HG03442 (cell line): ENCODE measurements at regions not wholly inside any gene's neighbourhood (a gene's known extent, or its start where the extent isn't known, plus 50 kb on each side); places are given as distances from the start of the nearest gene placed in this dataset.

Source experiments
- ATAC-seq: cut with Tn5 transposase; IDR thresholded peaks from one replicate; pipeline ENCODE4 v1.9.1; 2021; ENCODE audit warnings: mild to moderate bottlenecking, moderate library complexity; ENCODE audit not compliant: unreplicated experiment

DNA sequence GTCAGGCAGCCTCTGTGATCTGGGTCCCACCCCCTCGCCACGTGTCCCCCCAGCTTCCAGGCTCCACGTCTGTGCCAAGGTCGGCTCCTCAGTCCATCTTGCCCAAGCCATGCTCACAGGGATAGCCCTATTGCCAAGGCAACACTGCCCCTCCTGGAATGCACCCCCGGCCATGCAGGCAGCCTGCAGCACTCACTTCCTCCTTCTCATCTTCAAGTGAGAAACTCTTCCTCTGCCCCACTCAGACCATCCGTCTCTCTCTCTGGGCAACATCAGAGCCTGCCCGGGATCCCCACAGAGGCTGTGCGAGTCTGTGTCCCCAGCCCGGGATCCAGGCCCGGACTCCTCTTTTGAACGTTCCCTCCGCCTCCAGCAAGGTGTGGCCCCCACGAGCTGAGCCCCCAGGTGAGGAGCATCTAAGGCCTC lies 852.3 kb downstream of the BRD1 start:
- ATAC-seq = no peak

- ATAC-seq = no peak
Measured at GRCh38 chr22:48974443-48975315, 853.0 kb downstream of the BRD1 start.

GRCh38 chr22:48973694-48974041 lies 854.0 kb downstream of the BRD1 start:
- no peak for ATAC-seq

GRCh38 chr22:48972979-48973693 lies 854.5 kb downstream of the BRD1 start:
- no peak for ATAC-seq

GRCh38 chr22:48968201-48968959 lies 859.3 kb downstream of the BRD1 start:
- no peak for ATAC-seq

- ATAC-seq = no peak
Measured at GRCh38 chr22:48963405-48963804, 864.3 kb downstream of the BRD1 start.

DNA sequence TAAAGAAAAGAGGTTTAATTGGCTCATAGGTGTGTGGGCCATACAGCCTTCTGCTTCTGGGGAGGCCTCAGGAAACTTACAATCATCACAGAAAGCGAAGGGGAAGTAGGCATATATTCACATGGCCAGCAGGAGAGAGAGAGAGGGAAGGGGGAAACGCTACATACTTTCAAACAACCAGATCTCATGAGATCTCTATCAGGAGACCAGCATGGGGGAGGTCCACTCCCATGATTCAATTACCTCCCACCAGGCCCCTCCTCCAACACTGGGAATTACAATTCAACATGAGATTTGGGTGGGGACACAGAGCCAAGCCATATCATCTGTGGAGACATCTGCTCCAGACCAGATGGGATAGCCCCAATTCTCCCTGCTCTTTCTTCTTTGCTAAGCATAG lies 866.0 kb downstream of the BRD1 start:
- no peak for ATAC-seq

DNA sequence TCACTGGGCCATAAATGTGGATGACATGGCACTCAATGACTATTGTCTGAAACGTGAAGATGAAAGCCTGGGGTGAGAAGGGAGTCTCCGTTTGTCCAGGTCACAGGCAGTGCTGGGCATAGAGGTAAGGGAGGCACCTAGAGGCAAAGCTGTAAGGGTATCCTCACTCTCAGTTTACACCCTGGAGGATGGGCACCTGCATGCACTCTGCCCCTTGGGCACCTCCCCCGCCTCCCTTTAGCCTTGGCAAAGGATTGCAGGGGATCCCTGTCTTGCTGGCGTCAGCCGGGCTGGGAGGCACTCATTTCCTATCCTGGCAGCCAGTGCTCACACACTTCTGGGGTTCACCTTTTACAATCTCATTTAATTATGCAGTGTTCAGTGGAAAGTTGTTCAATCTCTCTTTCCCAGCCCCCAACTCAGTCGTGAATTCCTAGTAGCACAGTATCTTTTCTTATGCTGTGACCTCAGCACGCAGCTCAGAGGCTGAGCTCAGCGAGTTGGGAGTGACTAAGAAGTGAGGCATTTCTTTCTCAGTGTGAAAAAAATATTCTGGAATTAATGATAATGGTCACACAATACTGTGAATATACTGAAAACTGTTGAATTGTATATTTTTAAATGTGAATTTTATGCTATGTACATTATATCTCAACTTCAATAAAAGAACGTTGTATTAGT lies 866.6 kb downstream of the BRD1 start:
- ATAC-seq = no peak

GRCh38 chr22:48960576-48960975 lies 867.1 kb downstream of the BRD1 start:
- ATAC-seq = no peak

- no peak for ATAC-seq
Measured at GRCh38 chr22:48959496-48959895, 868.2 kb downstream of the BRD1 start.

DNA sequence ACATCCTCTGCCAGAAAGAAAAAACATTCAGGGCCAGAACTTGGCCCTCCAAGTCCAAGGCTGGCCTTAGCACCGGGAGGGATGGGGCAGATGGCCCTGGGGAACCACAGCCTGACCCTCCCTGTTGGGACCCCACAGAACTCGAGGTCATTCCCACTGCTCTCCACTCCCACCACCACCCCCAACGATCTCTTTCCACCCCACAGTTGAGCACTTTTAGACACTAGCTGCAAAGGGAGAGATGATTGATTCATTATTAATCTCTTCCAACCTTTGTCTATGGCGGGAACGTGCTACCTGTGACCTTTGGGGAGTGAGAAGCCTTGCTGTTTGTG lies 869.7 kb downstream of the BRD1 start:
- no peak for ATAC-seq

DNA sequence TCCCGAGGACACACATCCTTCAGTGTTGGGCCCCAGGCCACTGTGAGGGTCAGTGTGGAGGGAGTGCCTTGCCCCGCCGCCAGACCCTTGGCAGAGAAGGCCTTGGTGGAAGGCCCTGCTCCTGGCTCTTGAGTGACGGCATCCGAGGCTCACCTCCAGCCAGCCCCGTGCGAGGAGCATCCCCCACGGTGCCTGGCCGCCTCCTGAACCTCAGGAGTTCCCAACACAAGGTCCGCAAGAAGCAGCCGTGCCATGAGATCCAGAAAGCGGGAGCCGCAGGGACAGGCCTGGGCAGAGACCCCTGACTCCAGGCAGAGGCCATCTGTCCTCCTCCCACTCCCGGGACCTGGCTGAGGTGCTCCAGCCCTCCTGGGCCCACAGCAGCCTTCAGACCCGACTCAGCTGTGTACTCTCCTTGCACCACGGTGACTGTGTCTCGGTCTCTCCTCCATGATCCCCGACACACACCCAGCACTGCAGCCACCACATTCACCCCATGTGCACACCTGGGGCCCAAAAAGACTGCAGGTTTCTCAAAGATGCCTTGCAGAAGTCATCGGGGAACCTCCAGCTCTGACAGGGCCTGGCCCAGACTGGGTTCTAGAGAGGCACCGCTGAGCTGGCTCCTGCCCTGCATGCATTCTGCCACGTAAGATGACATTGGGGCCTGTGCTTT lies 870.2 kb downstream of the BRD1 start:
- no peak for ATAC-seq

DNA sequence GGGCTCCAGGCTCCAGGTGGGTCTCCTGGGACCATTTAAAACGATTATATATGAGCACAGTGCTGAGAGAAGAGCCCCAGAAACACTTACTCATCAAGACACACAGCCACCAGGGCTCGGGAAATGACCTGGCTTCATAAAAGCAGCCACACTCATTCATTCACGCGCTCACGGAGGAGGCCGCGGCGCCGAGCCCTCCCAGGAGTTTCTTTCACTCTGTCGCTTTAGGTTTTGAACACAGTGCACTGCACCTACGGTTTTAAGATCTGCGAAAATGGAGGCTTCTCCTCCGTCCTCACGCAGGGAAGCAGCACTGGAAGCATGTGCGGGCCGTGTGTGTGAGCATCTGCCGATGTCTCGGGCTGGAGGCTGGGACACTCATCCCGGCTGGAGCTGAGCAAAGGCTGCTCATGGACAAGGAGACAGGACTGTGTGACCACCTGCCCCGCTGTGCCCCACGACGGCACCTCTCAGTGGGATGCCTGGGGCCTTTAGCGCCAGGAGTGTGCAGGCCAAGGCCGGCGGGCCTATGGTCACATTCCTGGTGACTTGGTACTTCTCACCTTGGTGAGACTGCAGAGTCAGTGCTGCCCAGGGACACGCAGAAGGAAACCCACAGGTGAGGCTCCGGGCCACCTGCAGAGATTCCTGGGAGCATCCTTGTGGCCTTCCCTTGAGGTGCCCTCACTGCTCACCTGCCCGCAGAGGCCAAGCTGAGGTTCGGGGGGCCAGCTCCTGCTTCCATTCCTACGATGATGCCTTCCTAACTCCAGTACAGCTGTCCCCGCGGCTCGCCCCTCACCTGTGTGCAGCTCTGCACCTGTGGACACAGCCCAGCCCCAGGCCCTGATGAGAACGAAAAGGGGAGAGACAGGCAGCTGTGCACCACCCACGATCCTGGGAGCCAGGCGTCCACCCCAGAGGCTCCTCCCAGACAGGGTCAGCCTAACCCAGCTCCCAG lies 872.0 kb downstream of the BRD1 start:
- no peak for ATAC-seq

- no peak for ATAC-seq
Measured at GRCh38 chr22:48954781-48955311, 872.8 kb downstream of the BRD1 start.

DNA sequence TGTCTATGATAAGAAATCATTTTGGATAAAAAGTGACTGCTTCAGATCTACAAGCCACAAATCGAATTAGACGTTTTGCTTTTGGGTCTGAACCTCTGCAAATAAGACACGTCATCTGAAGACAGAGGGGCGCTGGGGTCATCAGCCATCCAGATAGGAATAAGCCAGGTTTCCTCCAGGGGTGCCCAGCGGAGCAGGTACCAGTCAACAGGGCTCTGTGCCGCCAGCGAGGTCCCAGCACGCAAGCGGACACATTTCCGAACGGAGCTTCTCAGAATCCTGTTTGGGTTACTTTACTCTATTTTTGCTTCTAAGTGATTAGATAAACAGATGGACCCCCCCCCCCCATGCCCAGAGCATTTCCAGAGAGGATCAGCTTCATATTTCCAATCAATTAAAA lies 873.8 kb downstream of the BRD1 start:
- ATAC-seq = no peak

DNA sequence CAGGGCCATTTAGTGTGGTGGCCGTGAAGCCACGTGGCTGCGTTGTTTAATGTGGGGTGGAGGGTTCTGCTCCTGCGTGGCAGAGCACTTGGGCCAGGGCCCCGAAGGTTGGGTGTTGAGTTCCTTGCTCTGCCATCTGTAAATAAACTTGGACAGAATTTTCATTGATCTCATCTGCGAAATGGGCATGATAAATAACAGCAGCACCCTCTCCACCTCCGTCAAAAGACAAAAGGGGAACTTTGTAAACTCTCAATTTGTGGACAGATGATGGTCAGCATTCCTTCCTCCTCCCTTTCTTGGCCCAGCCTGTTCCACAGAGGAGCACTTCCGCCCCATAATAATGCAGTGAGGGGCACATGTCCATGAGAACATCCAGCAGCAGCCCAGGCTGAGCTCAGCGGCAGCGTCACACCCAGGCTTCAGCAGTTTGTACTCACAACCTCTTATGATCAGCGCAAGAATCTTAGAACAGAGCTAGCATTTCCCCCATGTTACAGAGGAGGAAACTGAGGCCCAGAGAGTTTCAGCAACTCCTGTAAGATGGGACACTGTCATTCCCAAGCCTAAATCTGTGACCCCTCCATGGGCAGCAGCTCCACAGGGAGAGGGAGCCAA lies 874.5 kb downstream of the BRD1 start:
- no peak for ATAC-seq

- no peak for ATAC-seq
Measured at GRCh38 chr22:48952256-48953102, 875.2 kb downstream of the BRD1 start.

DNA sequence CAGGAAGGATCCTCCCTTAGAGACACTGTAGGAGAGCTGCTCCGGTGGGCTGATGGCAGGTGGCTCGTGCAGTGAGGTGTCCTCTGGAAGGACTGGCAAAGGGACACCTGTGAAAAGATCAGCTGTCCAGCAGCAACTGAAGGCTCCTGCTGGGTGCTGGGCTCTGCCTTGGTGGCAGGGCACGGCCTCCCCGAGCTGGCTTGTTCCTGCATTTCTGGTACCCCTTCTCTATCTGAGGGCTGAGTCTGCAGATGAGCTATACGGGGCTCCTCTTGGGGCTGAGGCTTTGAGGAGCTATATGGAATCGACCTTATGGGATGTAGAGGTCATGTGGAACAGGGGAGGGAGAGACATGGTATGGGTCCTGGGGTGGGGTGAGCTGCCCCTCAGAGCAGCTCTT lies 875.8 kb downstream of the BRD1 start:
- no peak for ATAC-seq
